ENCODE measurements at regions not wholly inside any gene's neighbourhood (a gene's known extent, or its start where the extent isn't known, plus 50 kb on each side); places are given as distances from the start of the nearest gene placed in this dataset.

GRCh38 chr6:14728396-14729024, 517.4 kb upstream of the JARID2 start:
- Histone ChIP-seq H3K9me2 (ENCODE audit: insufficient read depth, low read length) (no peaks in the 10 kb centered on the region), H2AFZ (ENCODE audit: low read depth, low read length) (no peak overlapping the region), H3K79me2 (replicated peaks; ENCODE audit: insufficient read depth, low read length) (no peaks in the 10 kb centered on the region), H3F3A (ENCODE audit: insufficient read depth, low read length, poor library complexity, severe bottlenecking) (no peaks in the 10 kb centered on the region), H3K9ac (ENCODE audit: low read length) (no peak overlapping the region), H3K27ac (ENCODE audit: low read length) (no peak overlapping the region), H3K4me2 (ENCODE audit: low read length) (no peak overlapping the region), H3K9me3 (ENCODE audit: low read length) (no peaks in the 10 kb centered on the region), H3K27me3 (ENCODE audit: insufficient read depth, low read depth, low read length) (no peaks in the 10 kb centered on the region), H4K20me1 (ENCODE audit: insufficient read depth) (no peaks in the 10 kb centered on the region), H3K36me3 (ENCODE audit: insufficient read depth, low read length) (no peaks in the 10 kb centered on the region), H3K4me3 (ENCODE audit: low read length) (no peak overlapping the region)
- no peak for TF ChIP-seq POLR2AphosphoS5 (IDR thresholded peaks at IDR 0.05)
- TF ChIP-seq, protein P1, sequence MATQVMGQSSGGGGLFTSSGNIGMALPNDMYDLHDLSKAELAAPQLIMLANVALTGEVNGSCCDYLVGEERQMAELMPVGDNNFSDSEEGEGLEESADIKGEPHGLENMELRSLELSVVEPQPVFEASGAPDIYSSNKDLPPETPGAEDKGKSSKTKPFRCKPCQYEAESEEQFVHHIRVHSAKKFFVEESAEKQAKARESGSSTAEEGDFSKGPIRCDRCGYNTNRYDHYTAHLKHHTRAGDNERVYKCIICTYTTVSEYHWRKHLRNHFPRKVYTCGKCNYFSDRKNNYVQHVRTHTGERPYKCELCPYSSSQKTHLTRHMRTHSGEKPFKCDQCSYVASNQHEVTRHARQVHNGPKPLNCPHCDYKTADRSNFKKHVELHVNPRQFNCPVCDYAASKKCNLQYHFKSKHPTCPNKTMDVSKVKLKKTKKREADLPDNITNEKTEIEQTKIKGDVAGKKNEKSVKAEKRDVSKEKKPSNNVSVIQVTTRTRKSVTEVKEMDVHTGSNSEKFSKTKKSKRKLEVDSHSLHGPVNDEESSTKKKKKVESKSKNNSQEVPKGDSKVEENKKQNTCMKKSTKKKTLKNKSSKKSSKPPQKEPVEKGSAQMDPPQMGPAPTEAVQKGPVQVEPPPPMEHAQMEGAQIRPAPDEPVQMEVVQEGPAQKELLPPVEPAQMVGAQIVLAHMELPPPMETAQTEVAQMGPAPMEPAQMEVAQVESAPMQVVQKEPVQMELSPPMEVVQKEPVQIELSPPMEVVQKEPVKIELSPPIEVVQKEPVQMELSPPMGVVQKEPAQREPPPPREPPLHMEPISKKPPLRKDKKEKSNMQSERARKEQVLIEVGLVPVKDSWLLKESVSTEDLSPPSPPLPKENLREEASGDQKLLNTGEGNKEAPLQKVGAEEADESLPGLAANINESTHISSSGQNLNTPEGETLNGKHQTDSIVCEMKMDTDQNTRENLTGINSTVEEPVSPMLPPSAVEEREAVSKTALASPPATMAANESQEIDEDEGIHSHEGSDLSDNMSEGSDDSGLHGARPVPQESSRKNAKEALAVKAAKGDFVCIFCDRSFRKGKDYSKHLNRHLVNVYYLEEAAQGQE (IDR thresholded peaks at IDR 0.05; ENCODE audit: borderline replicate concordance), result no peak

GRCh38 chr6:14729129-14729871, 516.6 kb upstream of the JARID2 start:
- no peak overlapping the region for H3K9ac ChIP-seq (ENCODE audit: low read length)
- H3K9me3 ChIP-seq (ENCODE audit: low read length), result no peaks in the 10 kb centered on the region
- H3K27ac ChIP-seq (ENCODE audit: low read length), result no peak overlapping the region

More at GRCh38 chr6:14729129-14729871, 516.6 kb upstream of the JARID2 start:
- no peaks in the 10 kb centered on the region for H4K20me1 ChIP-seq (ENCODE audit: insufficient read depth)
- no peaks in the 10 kb centered on the region for H3K27me3 ChIP-seq (ENCODE audit: insufficient read depth, low read depth, low read length)
- no peaks in the 10 kb centered on the region for H3K9me2 ChIP-seq (ENCODE audit: insufficient read depth, low read length)
- no peaks in the 10 kb centered on the region for H3K79me2 ChIP-seq (replicated peaks; ENCODE audit: insufficient read depth, low read length)
- TF ChIP-seq POLR2AphosphoS5 (IDR thresholded peaks at IDR 0.05), result no peak
- no peak for TF ChIP-seq RAD21 (conservative IDR thresholded peaks at IDR 0.05)
- TF ChIP-seq SMC3 (conservative IDR thresholded peaks at IDR 0.05; ENCODE audit: poor library complexity), result no peak
- no peak for TF ChIP-seq EZH2 (IDR thresholded peaks at IDR 0.05; ENCODE audit: borderline replicate concordance, insufficient read depth, low read length, poor library complexity, severe bottlenecking)
- TF ChIP-seq, protein P1 (IDR thresholded peaks at IDR 0.05; ENCODE audit: borderline replicate concordance), result no peak
- H3F3A ChIP-seq (ENCODE audit: insufficient read depth, low read length, poor library complexity, severe bottlenecking), result no peaks in the 10 kb centered on the region
- no peak overlapping the region for H3K4me2 ChIP-seq (ENCODE audit: low read length)
- no peaks in the 10 kb centered on the region for H3K36me3 ChIP-seq (ENCODE audit: insufficient read depth, low read length)
- H2AFZ ChIP-seq (ENCODE audit: low read depth, low read length), result no peak overlapping the region
- no peak overlapping the region for H3K4me3 ChIP-seq (ENCODE audit: low read length)
